ENCODE measurements at regions not wholly inside any gene's neighbourhood (a gene's known extent, or its start where the extent isn't known, plus 50 kb on each side); places are given as distances from the start of the nearest gene placed in this dataset.

GRCh38 chr4:112897543-112897942, 151.9 kb upstream of the ANK2 start:
- BruUV-seq (replicated peaks): no TSS peak
- no peak overlapping the region for H3K9ac ChIP-seq (ENCODE audit: low read depth, low read length)
- H2BK20ac ChIP-seq (ENCODE audit: low read depth, low read length): no peak overlapping the region
- no peak overlapping the region for H3K4ac ChIP-seq (ENCODE audit: low read depth, low read length)
- WGBS, 2 experiments (ENCODE audit: extremely low coverage in 2 of 2, insufficient read length in 1 of 2): no CpG with 5 or more reads among the region's 2 CpGs
- intact Hi-C loops (cut with micrococcal nuclease) (no loop called here), dilution Hi-C loops (cut with HindIII; ENCODE audit: low sequenced_read_pairs, unreplicated experiment) (no loop called here), in situ Hi-C loops (cut with MboI; ENCODE audit: low sequenced_read_pairs) (no loop called here)
- H3K9me1 ChIP-seq (ENCODE audit: insufficient read depth, low read length): no peaks in the 10 kb centered on the region
- ATAC-seq (ENCODE audit: low read depth) (no peak), DNase-seq (no peak)
- H3K27ac ChIP-seq (ENCODE audit: insufficient read depth, low read length): no peak overlapping the region
- no peak overlapping the region for H3K23ac ChIP-seq (ENCODE audit: low read depth, low read length)
- no peak overlapping the region for H3K14ac ChIP-seq (replicated peaks; ENCODE audit: low read depth, low read length)
- no peaks in the 10 kb centered on the region for H4K20me1 ChIP-seq (ENCODE audit: insufficient read depth, low read length)
- no peak overlapping the region for H2BK5ac ChIP-seq (ENCODE audit: low read depth, low read length, poor library complexity, severe bottlenecking)
- H3K18ac ChIP-seq (ENCODE audit: low read depth, low read length): no peak overlapping the region
- ChIA-PET POLR2A (ENCODE audit: unreplicated experiment) (no interaction called here), CTCF (no interaction called here)
- H2BK15ac ChIP-seq (ENCODE audit: low read depth, low read length): no peak overlapping the region
- H3K27me3 ChIP-seq (ENCODE audit: control insufficient read depth, insufficient read depth, low read length): no peaks in the 10 kb centered on the region; the same call in 1 of the 2 replicates
- H2AK5ac ChIP-seq (ENCODE audit: low read depth, low read length): no peak overlapping the region
- H4K91ac ChIP-seq (ENCODE audit: insufficient read depth, low read depth, low read length): no peak overlapping the region
- no peaks in the 10 kb centered on the region for H3K36me3 ChIP-seq (ENCODE audit: control insufficient read depth, insufficient read depth, low read length)
- H3K4me2 ChIP-seq (ENCODE audit: low read depth, low read length): no peak overlapping the region
- no peak overlapping the region for H2AFZ ChIP-seq (replicated peaks; ENCODE audit: low read length, poor library complexity)
- H3K9me3 ChIP-seq (ENCODE audit: control insufficient read depth, insufficient read depth, low read length): no peaks in the 10 kb centered on the region
- H3K79me1 ChIP-seq (ENCODE audit: low read depth in 1 of 2, low read length in 2 of 2): no peaks in the 10 kb centered on the region
- H2AK9ac ChIP-seq (replicated peaks; ENCODE audit: low read depth, low read length, poor library complexity): no peak overlapping the region
- H4K8ac ChIP-seq (ENCODE audit: low read depth in 2 of 2, low read length in 2 of 2): no peak overlapping the region
- no peaks in the 10 kb centered on the region for H3K4me1 ChIP-seq (ENCODE audit: control insufficient read depth, insufficient read depth, low read length)
- no peak overlapping the region for H3K4me3 ChIP-seq (ENCODE audit: insufficient read depth, low read depth, low read length)
- H2BK120ac ChIP-seq (ENCODE audit: low read depth, low read length): no peak overlapping the region
- TF ChIP-seq MAZ (IDR thresholded peaks at IDR 0.05; ENCODE audit: borderline replicate concordance, low read depth, low read length) (no peak), FOS (IDR thresholded peaks at IDR 0.05; ENCODE audit: low read depth, low read length) (no peak), USF2 (IDR thresholded peaks at IDR 0.05; ENCODE audit: low read depth, low read length) (no peak), CTCF (conservative IDR thresholded peaks at IDR 0.05; ENCODE audit: low read depth, low read length) (no peak), RFX5 (IDR thresholded peaks at IDR 0.05; ENCODE audit: low read depth, low read length) (no peak), POLR2A (IDR thresholded peaks at IDR 0.05; ENCODE audit: low read depth, low read length) (no peak)
- H3K56ac ChIP-seq (ENCODE audit: extremely low read depth, insufficient read depth, low read length): no peak overlapping the region
- H4K5ac ChIP-seq (ENCODE audit: low read depth, low read length): no peak overlapping the region

All from IMR-90 (cell line).